HEK293 (cell line): ENCODE measurements at regions not wholly inside any gene's neighbourhood (a gene's known extent, or its start where the extent isn't known, plus 50 kb on each side); places are given as distances from the start of the nearest gene placed in this dataset.

ENCODE experiments used
- CTCF ChIP-seq: fragments of 450-650 bp; formaldehyde crosslinking; IDR thresholded peaks from 2 replicates; pipeline ENCODE4 v1.5.1; 2016; ENCODE audit warnings: missing biosample characterization, missing genetic modification characterization
- FEZF1 ChIP-seq: fragments of 450-650 bp; formaldehyde crosslinking; IDR thresholded peaks from 2 replicates; pipeline ENCODE4 v1.5.1; 2016; ENCODE audit warnings: missing biosample characterization, missing genetic modification characterization
- GFI1B ChIP-seq: fragments of 450-650 bp; formaldehyde crosslinking; IDR thresholded peaks from 2 replicates; pipeline ENCODE4 v1.5.1; 2016; ENCODE audit warnings: missing biosample characterization, missing genetic modification characterization
- MYNN ChIP-seq: fragments of 450-650 bp; formaldehyde crosslinking; IDR thresholded peaks from 2 replicates; pipeline ENCODE4 v1.5.1; 2016; ENCODE audit warnings: missing biosample characterization, missing genetic modification characterization, borderline replicate concordance
- MZF1 ChIP-seq: fragments of 450-650 bp; formaldehyde crosslinking; IDR thresholded peaks from 2 replicates; pipeline ENCODE4 v1.5.1; 2017; ENCODE audit warnings: missing biosample characterization, missing genetic modification characterization, borderline replicate concordance
- TRIM28 ChIP-seq: IDR thresholded peaks from 2 replicates; pipeline ENCODE4 v1.6.1; 2011; ENCODE audit warnings: low read length, control low read depth, borderline replicate concordance
- YY1 ChIP-seq: fragments of 450-650 bp; formaldehyde crosslinking; IDR thresholded peaks from 2 replicates; pipeline ENCODE4 v1.5.1; 2018; ENCODE audit warnings: missing biosample characterization, missing genetic modification characterization
- ZNF221 ChIP-seq: fragments of 450-650 bp; formaldehyde crosslinking; IDR thresholded peaks from 2 replicates; pipeline ENCODE4 v1.5.1; 2017; ENCODE audit warnings: missing biosample characterization, missing genetic modification characterization, borderline replicate concordance
- ZNF239 ChIP-seq: fragments of 450-650 bp; formaldehyde crosslinking; IDR thresholded peaks from 2 replicates; pipeline ENCODE4 v1.5.1; 2016; ENCODE audit warnings: missing biosample characterization, missing genetic modification characterization
- ZNF335 ChIP-seq: fragments of 450-650 bp; formaldehyde crosslinking; conservative IDR thresholded peaks from 2 replicates; pipeline ENCODE4 v1.5.1; 2016; ENCODE audit warnings: missing biosample characterization, missing genetic modification characterization
- ZNF549 ChIP-seq: fragments of 450-650 bp; IDR thresholded peaks from 2 replicates; pipeline ENCODE4 v1.5.1; 2018; ENCODE audit warnings: missing biosample characterization, missing genetic modification characterization, mild to moderate bottlenecking, inconsistent platforms, moderate library complexity
- ZNF785 ChIP-seq: fragments of 450-650 bp; formaldehyde crosslinking; IDR thresholded peaks from 2 replicates; pipeline ENCODE4 v1.5.1; 2016; ENCODE audit warnings: missing biosample characterization, missing genetic modification characterization

GRCh38 chr3:115224687-115225086 is 77.6 kb upstream of the ZBTB20 start:
- TF ChIP-seq CTCF (tag by site-specific recombination) (no peak), ZNF221 (no peak), MZF1 (no peak), YY1 (tag by site-specific recombination) (no peak), GFI1B (no peak), ZNF335 (tag by site-specific recombination) (no peak), ZNF785 (tag by site-specific recombination) (no peak), MYNN (tag by site-specific recombination) (no peak), TRIM28 (no peak), FEZF1 (no peak), ZNF239 (tag by site-specific recombination) (no peak), ZNF549 (tag by site-specific recombination) (no peak)
